Upper lobe of right lung (tissue), 1 donor: ENCODE measurements at regions not wholly inside any gene's neighbourhood (a gene's known extent, or its start where the extent isn't known, plus 50 kb on each side); places are given as distances from the start of the nearest gene placed in this dataset.

Experiments used
- ATAC-seq: fragments of 200-7000 bp; cut with Tn5 transposase; one replicate; pipeline ENCODE4 v1.9.1; 2020; ENCODE audit warnings: mild to moderate bottlenecking, moderate library complexity
- DNase-seq: peaks from one replicate; pipeline ENCODE4 v3.0.0-alpha.2; 2020
- H3K27ac ChIP-seq: fragments of 200-600 bp; one replicate; pipeline ENCODE4 v1.8.0; 2022
- H3K27me3 ChIP-seq: fragments of 200-600 bp; one replicate; pipeline ENCODE4 v1.8.0; 2022; ENCODE audit warnings: mild to moderate bottlenecking
- H3K36me3 ChIP-seq: fragments of 200-600 bp; one replicate; pipeline ENCODE4 v1.8.0; 2022
- H3K4me1 ChIP-seq: fragments of 200-600 bp; one replicate; pipeline ENCODE4 v1.8.0; 2022
- H3K4me3 ChIP-seq: fragments of 200-600 bp; one replicate; pipeline ENCODE4 v1.8.0; 2022; ENCODE audit warnings: mild to moderate bottlenecking
- H3K9me3 ChIP-seq: fragments of 200-600 bp; one replicate; pipeline ENCODE4 v1.8.0; 2022
- CTCF ChIP-seq: fragments of 200-600 bp; IDR thresholded peaks from one replicate; pipeline ENCODE4 v1.8.0; 2022; ENCODE audit warnings: antibody characterized with exemption
- intact Hi-C: fragments of 100-400 bp; cut with DNase I; formaldehyde crosslinking; loops from one replicate; pipeline ENCODE4 v1.11.0; 2022
- donor health status: DM: no; HTN: yes; CAD: no; lungs with severe emphysema.

DNA sequence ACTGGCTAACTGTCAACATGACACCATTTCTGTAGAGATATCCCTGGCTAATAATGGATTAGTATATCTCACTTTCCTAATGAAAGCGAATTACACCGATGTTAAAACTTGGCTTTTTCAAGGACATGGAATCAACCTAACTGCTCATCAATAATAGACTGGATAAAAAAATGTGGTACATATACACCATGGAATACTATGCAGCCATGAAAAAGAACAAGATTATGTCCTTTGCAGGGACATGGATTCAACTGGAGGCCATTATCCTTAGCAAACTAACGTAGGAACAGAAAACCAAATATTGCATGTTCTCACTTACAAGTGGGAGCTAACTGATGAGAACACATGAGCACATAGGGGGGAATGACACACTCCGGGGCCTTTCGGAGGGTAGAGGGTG, 62.6 kb downstream of the ZIC1 start:
- no peaks in the 10 kb centered on the region for H3K4me1 ChIP-seq
- DNase-seq: no peak
- H3K4me3 ChIP-seq: no peak overlapping the region

DNA sequence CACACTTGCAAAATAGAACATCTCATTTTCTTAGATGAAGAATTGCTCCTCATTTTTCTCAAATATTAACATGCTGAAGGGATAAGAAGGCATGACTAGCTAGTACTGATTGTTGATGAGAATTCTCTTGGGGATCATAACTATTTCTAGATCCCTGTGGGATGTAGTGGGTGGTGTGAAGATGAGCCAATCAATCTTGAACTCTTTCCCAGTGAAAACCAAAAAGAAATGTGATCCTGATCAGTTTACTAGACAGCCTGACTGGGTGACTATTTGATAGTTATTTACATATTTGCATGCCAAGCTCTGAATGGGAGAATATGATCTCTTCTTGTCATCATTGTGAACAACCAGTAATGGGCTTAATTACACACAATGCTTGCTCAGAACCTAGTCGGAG, 63.7 kb downstream of the ZIC1 start:
- ATAC-seq: no peak
- TF ChIP-seq CTCF: no peak
- no peaks in the 10 kb centered on the region for H3K36me3 ChIP-seq

More for the DNA sequence above, 62.6 kb downstream of the ZIC1 start:
- no peak for ATAC-seq
- H3K36me3 ChIP-seq: no peaks in the 10 kb centered on the region
- no peaks in the 10 kb centered on the region for H3K9me3 ChIP-seq
- no peaks in the 10 kb centered on the region for H3K27me3 ChIP-seq
- intact Hi-C loops: no loop called here
- no peak for TF ChIP-seq CTCF
- no peak overlapping the region for H3K27ac ChIP-seq

DNA sequence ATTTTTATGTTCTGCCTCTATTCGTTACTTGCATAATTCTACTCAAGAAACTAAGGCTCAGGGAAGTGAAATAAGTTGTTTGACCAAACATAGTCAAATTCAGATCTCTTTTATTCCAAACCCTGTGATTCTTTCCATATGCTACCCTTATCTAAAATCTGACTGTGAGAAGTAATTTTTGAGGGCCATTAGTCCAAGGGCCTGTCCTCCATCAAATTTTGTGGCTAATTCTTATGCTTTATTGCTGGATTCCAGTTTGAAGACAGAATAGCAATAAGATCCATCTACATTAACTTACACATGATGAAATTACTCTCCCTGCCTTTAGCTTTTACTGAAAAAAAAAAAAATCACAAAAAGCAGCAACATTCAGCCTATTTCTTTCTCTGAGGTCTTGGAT, 74.0 kb downstream of the ZIC1 start:
- H3K36me3 ChIP-seq: no peaks in the 10 kb centered on the region
- ATAC-seq: no peak
- no peaks in the 10 kb centered on the region for H3K27me3 ChIP-seq
- H3K27ac ChIP-seq: no peak overlapping the region
- intact Hi-C loops: no loop called here
- no peak for DNase-seq
- no peak for TF ChIP-seq CTCF
- no peak overlapping the region for H3K4me3 ChIP-seq
- no peaks in the 10 kb centered on the region for H3K9me3 ChIP-seq
- no peaks in the 10 kb centered on the region for H3K4me1 ChIP-seq

More for the DNA sequence above, 63.7 kb downstream of the ZIC1 start:
- H3K27ac ChIP-seq: no peak overlapping the region
- no peaks in the 10 kb centered on the region for H3K9me3 ChIP-seq
- no peaks in the 10 kb centered on the region for H3K27me3 ChIP-seq
- no peak for DNase-seq
- no peak overlapping the region for H3K4me3 ChIP-seq
- intact Hi-C loops: no loop called here
- H3K4me1 ChIP-seq: no peaks in the 10 kb centered on the region

DNA sequence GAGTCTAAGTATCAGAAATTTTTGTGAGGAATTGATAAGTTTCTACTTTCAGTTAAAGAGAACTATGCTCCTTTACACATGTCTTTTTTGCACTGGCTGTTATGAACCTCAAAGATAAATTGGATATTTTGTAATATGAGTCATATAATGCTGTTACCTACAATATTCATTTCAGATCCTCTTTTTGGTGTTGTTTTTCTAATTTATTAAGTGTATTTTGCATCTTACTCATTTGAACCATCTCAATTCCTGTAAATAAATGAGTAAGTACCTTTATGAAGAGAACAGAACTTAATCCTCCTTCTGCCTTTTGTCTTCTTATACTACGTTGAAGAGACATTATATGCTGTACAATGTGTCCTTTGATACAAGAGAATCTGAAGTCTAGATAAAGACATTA, 74.4 kb downstream of the ZIC1 start:
- Histone ChIP-seq H3K27ac (no peak overlapping the region), H3K27me3 (no peaks in the 10 kb centered on the region), H3K36me3 (no peaks in the 10 kb centered on the region), H3K4me3 (no peak overlapping the region), H3K9me3 (no peaks in the 10 kb centered on the region), H3K4me1 (no peaks in the 10 kb centered on the region)
- ATAC-seq (no peak), DNase-seq (no peak)
- no peak for TF ChIP-seq CTCF
- intact Hi-C loops: no loop called here

DNA sequence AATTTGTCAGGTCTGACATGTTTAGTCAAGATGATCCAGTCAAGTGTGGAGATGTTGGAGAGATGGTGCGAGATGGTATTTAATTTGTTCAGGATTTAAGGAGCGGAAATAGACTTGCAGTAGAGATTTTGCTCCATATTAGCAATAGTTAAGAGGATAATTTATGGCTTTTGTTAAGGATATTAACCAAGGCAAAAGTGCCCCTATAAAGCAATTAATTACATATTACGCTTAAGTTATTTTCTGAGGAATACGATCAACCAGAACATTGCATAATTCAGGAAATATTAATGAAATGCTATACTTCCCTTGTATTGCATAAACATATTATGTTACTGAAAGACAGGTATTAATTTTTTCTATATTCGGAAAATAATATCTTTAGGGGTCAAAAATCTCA, 83.9 kb downstream of the ZIC1 start:
- H3K9me3 ChIP-seq: no peaks in the 10 kb centered on the region
- ATAC-seq (no peak), DNase-seq (no peak)
- no peaks in the 10 kb centered on the region for H3K27me3 ChIP-seq
- no peaks in the 10 kb centered on the region for H3K4me1 ChIP-seq
- no peak overlapping the region for H3K27ac ChIP-seq
- TF ChIP-seq CTCF: no peak
- intact Hi-C loops: no loop called here
- H3K36me3 ChIP-seq: no peaks in the 10 kb centered on the region
- no peak overlapping the region for H3K4me3 ChIP-seq

DNA sequence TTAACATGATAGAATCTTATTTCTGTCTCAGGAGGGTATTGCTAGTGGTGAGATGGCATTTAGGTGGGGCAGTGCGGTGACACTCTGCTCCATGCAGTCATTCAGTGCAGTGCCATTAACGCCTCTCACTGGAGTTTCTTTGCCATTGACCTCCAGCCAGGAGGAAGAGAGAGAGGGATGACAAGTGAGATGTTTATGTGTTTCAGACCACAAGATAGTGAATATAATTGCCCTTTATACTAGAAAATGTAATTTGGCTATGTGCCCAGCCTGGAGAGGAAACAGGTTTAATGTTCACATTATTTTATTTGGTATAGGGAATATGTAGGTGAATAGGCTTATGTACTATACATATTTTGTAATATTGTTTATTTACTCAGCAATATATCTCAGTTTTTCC, 84.5 kb downstream of the ZIC1 start:
- no peak overlapping the region for H3K27ac ChIP-seq
- H3K4me3 ChIP-seq: no peak overlapping the region
- H3K27me3 ChIP-seq: no peaks in the 10 kb centered on the region
- DNase-seq (no peak), ATAC-seq (no peak)
- no peaks in the 10 kb centered on the region for H3K4me1 ChIP-seq
- no peaks in the 10 kb centered on the region for H3K36me3 ChIP-seq
- no peak for TF ChIP-seq CTCF
- intact Hi-C loops: no loop called here
- H3K9me3 ChIP-seq: no peaks in the 10 kb centered on the region
